Left lung (tissue), 4 donors: ENCODE measurements at regions not wholly inside any gene's neighbourhood (a gene's known extent, or its start where the extent isn't known, plus 50 kb on each side); places are given as distances from the start of the nearest gene placed in this dataset.
A peak's percentile ranks its signal among the peaks of the same experiment; 100 is the strongest.

ENCODE experiments used
- ATAC-seq: fragments of 200-7000 bp; cut with Tn5 transposase; one replicate; pipeline ENCODE4 v1.9.1; 2020; ENCODE audit warnings: moderate library complexity
- DNase-seq, 4 donors: peaks; one replicate each; pipeline ENCODE4 v3.0.0-alpha.2; 2013 to 2020
- H3K27ac ChIP-seq, 2 donors: fragments of 200-600 bp; sonication (generic) in 1 of 2; one replicate each; pipeline versions ENCODE4 v1.5.0 to v1.8.0; 2020 to 2021
- H3K27me3 ChIP-seq, 2 donors: fragments of 200-600 bp; sonication (generic) in 1 of 2; one replicate each; pipeline versions ENCODE4 v1.5.0 to v1.8.0; 2020 to 2021
- H3K36me3 ChIP-seq, 2 donors: fragments of 200-600 bp; sonication (generic) in 1 of 2; one replicate each; pipeline versions ENCODE4 v1.5.0 to v1.8.0; 2020 to 2021
- H3K4me1 ChIP-seq, 2 donors: fragments of 200-600 bp; one replicate each; pipeline ENCODE4 v1.8.0; 2021
- H3K4me3 ChIP-seq, 2 donors: fragments of 200-600 bp; sonication (generic) in 1 of 2; one replicate each; pipeline versions ENCODE4 v1.5.0 to v1.8.0; 2020 to 2021; ENCODE audit warnings: mild to moderate bottlenecking in 1 of 2
- H3K9me3 ChIP-seq, 2 donors: fragments of 200-600 bp; sonication (generic) in 1 of 2; one replicate each; pipeline versions ENCODE4 v1.5.0 to v1.8.0; 2020 to 2021
- intact Hi-C, 2 donors: fragments of 100-400 bp; cut with DNase I; formaldehyde crosslinking; loops; one replicate each; pipeline versions ENCODE4 v1.11.2 to v1.14.2; 2022
- TF ChIP-seq, protein P1 (sequence below), 2 donors: fragments of 200-600 bp; sonication (generic) in 1 of 2; IDR thresholded peaks; one replicate each; pipeline versions ENCODE4 v1.5.0 to v1.8.0; 2021; ENCODE audit warnings: antibody characterized with exemption in 2 of 2
- donor health status: DM: no; HTN: yes; CAD: no.
- donor health status: DM: no; HTN: no; CAD: no.

DNA sequence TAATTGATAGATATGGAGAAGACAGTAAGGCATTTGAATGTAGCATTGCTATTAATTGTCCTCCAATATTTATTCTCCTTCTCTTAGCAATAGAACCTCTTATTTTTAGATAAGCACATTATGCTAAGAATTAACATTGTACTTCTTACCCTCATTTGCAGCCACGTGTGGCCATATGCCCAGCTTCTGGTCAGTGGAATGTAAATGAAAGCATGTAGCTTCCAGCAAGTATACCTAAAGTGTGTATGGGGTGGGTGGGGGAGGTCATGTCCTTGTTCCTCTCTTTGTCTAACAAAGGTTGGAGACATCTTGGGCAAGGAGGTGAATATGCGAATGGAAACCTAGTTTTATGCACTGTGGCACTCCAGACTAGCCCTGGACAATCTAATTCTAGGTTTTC is 133.6 kb upstream of the HMCN1 start:
- Histone ChIP-seq H3K27ac (no peak overlapping the region), H3K4me3 (no peak overlapping the region), H3K9me3 (no peaks in the 10 kb centered on the region), H3K36me3 (no peaks in the 10 kb centered on the region), H3K27me3 (no peaks in the 10 kb centered on the region), H3K4me1 (peaks cover 0 to 10% of the 10 kb centered on the region in 2 donors)
- intact Hi-C loops = no loop called here
- no peak for DNase-seq
- no peak for ATAC-seq
- TF ChIP-seq, protein P1, sequence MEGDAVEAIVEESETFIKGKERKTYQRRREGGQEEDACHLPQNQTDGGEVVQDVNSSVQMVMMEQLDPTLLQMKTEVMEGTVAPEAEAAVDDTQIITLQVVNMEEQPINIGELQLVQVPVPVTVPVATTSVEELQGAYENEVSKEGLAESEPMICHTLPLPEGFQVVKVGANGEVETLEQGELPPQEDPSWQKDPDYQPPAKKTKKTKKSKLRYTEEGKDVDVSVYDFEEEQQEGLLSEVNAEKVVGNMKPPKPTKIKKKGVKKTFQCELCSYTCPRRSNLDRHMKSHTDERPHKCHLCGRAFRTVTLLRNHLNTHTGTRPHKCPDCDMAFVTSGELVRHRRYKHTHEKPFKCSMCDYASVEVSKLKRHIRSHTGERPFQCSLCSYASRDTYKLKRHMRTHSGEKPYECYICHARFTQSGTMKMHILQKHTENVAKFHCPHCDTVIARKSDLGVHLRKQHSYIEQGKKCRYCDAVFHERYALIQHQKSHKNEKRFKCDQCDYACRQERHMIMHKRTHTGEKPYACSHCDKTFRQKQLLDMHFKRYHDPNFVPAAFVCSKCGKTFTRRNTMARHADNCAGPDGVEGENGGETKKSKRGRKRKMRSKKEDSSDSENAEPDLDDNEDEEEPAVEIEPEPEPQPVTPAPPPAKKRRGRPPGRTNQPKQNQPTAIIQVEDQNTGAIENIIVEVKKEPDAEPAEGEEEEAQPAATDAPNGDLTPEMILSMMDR (IDR thresholded peaks at IDR 0.05) = no peak

DNA sequence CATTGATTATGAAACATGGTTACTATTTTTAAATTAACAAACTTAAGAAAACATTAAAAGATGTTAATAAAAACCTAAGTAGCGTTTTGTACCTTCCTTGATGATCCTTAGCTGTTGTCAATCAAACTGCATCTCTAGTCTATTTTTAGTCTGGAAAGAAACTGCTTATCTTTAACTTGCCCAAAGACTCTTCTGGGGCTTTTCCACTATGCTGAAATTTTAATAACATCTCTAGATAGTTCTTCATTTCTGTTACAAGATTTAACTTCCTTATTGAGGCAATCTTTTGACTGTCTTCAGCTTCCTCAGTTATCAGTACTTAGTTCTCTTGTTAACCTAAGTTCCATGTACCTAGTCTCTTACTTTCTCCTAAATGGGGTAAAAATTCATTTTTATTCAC is 135.9 kb upstream of the HMCN1 start:
- Histone ChIP-seq H3K9me3 (no peaks in the 10 kb centered on the region), H3K4me1 (peaks cover 0 to 10% of the 10 kb centered on the region in 2 donors), H3K36me3 (no peaks in the 10 kb centered on the region), H3K27ac (peak overlapping the region in 1 of 2 donors; percentile 53), H3K27me3 (no peaks in the 10 kb centered on the region), H3K4me3 (no peak overlapping the region)
- DNase-seq (no peak), ATAC-seq (no peak)
- intact Hi-C loops = no loop called here
- TF ChIP-seq, protein P1 (IDR thresholded peaks at IDR 0.05) = no peak

DNA sequence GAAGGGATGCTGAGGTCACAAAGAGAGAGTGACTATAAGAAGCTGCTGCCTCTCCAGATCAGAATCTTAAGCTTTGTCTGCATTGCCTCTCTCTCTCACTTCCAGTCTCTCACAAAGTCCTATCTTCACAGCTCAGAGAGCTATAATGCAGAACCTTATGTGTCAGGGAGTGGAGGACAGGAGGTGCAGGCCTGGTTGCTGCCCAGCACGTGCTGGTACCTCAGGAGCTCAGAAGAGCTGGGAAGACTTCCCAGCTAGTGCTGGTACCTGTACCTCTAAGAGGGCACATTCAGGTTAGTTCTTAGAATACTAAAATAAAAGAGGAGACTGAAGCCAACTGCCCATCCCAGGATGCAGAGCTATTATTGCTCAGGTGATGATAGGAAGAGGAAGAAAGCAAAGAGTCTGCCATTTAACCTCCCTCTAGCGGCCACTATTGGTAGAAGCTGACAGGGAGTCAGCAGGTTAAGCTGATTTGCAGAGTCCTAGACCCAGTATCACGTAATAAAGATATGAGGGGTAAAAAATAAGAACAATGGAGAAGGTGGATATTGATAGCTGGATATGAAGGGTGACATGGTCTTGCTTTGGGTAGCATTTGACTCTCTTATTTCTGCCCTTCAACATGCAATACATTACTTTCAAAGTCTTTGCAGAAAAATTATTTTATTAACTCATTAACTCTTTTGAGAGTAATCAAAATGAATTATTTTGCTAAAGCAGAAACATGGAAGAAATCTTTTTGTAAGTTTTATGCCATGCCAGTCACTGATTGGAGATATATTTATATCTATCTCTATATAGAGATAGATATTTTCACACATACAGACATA is 138.1 kb upstream of the HMCN1 start:
- H3K36me3 ChIP-seq = no peaks in the 10 kb centered on the region
- H3K27ac ChIP-seq = no peak overlapping the region
- peaks cover 0 to 10% of the 10 kb centered on the region in 2 donors for H3K4me1 ChIP-seq
- intact Hi-C loops = no loop called here
- TF ChIP-seq, protein P1 (IDR thresholded peaks at IDR 0.05) = peak; percentile 43 to 57
- no peaks in the 10 kb centered on the region for H3K27me3 ChIP-seq
- DNase-seq = peak in 1 of 4 donors; percentile 30
- H3K9me3 ChIP-seq = no peaks in the 10 kb centered on the region
- peak; percentile 79 for ATAC-seq
- no peak overlapping the region for H3K4me3 ChIP-seq

DNA sequence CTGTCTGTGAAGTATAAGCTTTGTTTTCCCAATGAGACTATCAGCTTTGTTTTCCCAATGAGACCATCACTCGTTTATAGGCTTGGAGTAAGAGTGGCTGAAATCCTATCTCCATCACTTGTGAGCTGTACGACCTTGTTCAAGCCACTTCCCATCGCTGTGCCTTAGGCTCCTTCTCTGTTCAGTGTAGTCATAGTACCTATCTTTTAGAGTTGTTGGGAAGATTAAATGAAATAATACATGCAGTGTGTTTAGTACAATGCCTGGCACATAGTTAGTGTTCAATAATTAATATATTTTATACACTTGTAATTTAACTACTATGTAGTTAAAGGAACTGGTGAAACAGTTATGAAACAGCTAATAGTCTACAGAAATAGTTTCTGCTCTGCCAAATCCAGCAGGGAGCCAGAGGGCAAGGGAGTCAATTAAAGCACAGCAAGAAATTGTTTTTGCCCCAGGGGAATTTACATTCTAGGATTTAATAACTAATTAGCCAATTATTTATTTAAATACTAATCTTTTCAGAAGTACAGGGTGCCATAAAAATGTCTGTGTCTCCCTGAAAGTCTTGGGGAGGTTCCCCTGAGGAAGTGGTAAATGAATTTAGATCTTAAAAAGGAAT is 139.3 kb upstream of the HMCN1 start:
- intact Hi-C loops = no loop called here
- no peak overlapping the region for H3K27ac ChIP-seq
- H3K36me3 ChIP-seq = no peaks in the 10 kb centered on the region
- H3K9me3 ChIP-seq = no peaks in the 10 kb centered on the region
- TF ChIP-seq, protein P1 (IDR thresholded peaks at IDR 0.05) = no peak
- DNase-seq (no peak), ATAC-seq (no peak)
- no peak overlapping the region for H3K4me3 ChIP-seq
- no peaks in the 10 kb centered on the region for H3K27me3 ChIP-seq
- peaks cover 0 to 10% of the 10 kb centered on the region in 2 donors for H3K4me1 ChIP-seq

DNA sequence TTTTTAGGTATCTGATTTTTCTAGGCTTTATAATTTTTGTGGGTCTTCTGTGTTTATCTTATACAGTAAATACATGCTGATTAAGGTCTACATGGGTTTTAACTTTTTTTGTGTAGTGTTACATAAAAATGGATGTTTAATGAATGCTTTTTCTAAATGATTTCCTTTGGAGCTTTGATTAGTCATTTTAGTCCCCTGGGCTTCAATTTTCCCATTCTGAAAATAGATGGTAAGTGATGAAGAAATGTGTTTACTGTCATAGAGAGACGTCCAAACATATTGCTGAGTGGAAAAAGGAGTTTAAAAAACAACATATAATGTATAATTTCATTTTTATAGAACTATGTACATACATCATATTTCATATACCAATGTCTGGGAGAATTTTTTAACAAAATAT is 140.9 kb upstream of the HMCN1 start:
- H3K27ac ChIP-seq = no peak overlapping the region
- no peak for DNase-seq
- no peak for ATAC-seq
- H3K4me1 ChIP-seq = peaks cover 0 to 3% of the 10 kb centered on the region in 2 donors
- TF ChIP-seq, protein P1 (IDR thresholded peaks at IDR 0.05) = no peak
- no peaks in the 10 kb centered on the region for H3K27me3 ChIP-seq
- no peak overlapping the region for H3K4me3 ChIP-seq
- H3K9me3 ChIP-seq = no peaks in the 10 kb centered on the region
- H3K36me3 ChIP-seq = no peaks in the 10 kb centered on the region
- intact Hi-C loops = no loop called here
